NCI-H1105 treated with DMSO at 0.1 percent for 48 hours (cell line): ENCODE measurements at regions not wholly inside any gene's neighbourhood (a gene's known extent, or its start where the extent isn't known, plus 50 kb on each side); places are given as distances from the start of the nearest gene placed in this dataset.

Experiments used
- DNase-seq: peaks from one replicate; lab custom pipeline; 2025; lab: John Stamatoyannopoulos, UW

DNA sequence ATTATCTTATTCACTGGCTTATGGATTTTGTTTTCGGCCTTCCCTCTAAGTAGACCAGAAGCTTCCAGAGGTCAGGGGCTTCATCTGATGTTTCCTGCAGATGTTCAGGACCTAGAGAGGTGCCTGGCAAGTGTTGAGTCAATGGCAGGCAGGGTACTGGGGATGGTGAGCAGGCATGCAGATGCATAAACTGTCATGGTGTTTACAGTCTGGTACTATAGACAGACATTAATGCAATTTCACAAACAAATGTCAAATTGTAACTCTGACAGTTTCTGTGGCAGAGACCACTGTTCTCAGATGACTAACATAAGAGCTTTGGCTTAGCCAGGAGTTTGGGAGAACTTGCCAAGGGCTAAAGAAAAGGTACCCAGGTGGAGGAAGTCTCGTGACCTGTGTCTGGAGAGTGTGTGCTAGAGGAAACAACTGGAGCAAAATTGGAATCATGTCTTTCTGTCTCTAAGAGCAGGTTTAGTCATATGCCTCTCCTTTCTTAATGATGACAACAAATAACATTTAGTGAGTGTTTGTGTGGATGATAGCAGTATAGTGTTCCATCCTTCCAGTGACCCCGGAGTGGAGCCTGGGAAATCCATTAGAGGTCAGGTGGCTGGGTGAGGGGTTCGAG is 53.7 kb upstream of the TRAK1 start:
- no peak for DNase-seq

DNA sequence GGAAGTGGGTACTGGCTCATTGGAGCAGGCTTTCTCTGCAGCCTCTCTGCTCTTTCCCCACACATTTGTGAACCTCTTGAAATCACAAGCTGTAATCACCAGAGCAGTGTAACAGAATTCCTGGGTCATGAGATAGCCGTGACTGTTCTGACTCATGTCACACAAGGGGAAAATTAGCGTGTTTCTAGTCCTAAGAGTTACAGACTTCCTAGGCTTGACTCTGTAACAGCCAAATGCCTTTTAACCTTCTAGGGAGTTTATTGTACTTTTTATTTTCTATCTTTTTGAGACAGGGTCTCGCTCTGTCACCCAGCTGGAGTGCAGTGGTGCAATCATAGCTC is 54.7 kb upstream of the TRAK1 start:
- no peak for DNase-seq

DNA sequence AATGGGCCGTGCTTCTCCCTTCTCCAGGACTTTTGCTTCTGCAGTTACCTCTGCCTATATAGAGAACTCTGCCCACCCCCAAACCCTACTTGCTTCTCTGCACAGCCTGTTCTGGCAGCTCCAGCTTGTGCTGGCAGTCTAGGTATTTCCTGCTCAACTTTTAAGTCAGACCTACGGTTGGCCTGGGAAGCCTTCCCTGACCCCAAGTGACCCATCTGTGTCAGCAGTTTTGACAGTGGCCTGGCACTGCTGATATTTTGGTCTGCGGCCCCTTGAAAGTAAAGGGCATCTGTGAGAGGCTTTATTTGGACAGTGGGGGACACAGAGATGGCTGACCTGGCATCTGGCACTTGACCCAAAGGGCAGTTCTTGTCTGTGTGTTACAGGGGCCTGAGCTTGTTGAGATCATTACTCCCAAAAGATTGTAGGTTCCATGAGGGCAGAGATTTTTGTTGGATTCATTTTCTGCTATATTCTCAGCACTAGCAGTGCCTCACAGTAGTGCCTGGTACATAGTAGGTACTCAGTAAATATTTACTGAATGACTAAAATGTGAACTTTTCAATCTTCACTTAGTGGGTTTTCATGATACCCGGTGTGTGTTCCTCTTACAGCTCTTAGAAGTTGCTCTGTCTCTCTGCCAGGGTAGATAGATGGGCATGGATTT is 55.2 kb upstream of the TRAK1 start:
- DNase-seq: no peak

DNA sequence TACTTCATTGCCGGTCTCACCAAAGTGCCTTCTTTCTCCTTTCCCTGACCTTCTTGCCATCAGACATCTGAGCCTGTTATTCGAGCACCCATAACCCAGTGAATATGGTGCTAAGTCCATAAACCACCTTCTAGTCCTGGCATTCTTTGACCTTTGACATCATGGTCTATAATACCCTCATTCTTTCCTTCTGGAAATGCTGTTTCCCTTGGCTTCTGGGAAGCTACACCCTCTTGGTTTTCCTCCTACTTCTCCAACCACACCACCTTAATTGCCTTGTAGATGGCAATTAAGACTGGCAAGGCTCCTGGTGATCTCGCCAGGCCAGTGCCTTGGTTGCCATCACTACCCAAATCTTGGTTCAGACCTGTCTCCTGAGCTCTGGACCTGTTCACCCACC is 56.1 kb upstream of the TRAK1 start:
- no peak for DNase-seq

DNA sequence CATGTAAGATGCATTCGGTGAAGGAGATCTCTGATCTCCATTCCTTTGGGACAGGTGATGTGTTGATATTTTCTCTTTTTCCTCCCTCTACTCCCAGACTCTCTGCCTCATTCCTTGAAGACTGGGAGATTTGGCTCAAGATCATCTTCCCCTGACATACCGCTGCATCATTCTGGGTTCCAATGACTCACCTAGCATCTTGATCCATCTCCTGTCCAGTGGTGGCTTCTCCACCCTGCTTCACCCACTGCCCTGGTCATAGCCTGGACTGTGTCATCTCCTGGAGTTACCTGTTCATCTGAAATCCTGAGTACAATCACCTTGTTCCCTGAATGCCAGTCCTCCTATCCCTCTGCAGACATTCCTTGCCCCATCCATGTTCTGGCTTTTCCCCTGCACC is 57.4 kb upstream of the TRAK1 start:
- DNase-seq: no peak

DNA sequence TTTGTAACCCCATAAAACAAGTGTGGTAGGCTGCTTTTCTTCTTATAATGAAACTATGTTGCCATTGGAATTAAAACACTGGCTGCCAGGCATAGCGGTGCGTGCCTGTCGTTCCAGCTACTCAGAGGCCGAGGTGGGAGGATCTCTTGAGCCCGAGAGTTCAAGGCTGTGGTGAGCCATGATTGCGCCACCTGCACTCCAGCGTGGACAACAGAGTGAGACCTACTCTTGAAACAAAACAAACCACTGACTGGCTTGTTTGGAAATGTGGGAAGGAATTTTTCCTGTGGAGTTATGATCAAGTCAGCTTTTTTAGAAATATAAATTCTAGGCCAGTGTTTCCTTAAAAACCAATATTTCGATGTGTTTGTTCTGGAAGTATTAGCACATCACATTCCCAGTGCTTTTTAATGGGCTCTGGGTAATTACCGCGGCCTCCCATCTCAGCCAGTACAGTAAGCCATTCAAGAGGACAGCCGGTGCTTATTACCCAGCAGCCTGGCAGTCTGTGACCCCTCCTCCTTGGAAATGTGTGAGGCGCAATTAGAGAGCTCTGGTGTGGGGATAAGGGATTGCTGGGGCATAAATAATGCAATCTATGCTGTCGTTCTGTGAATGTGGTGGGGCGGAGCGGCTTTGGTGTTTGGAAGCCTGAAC is 58.3 kb upstream of the TRAK1 start:
- DNase-seq: peak; percentile 77

DNA sequence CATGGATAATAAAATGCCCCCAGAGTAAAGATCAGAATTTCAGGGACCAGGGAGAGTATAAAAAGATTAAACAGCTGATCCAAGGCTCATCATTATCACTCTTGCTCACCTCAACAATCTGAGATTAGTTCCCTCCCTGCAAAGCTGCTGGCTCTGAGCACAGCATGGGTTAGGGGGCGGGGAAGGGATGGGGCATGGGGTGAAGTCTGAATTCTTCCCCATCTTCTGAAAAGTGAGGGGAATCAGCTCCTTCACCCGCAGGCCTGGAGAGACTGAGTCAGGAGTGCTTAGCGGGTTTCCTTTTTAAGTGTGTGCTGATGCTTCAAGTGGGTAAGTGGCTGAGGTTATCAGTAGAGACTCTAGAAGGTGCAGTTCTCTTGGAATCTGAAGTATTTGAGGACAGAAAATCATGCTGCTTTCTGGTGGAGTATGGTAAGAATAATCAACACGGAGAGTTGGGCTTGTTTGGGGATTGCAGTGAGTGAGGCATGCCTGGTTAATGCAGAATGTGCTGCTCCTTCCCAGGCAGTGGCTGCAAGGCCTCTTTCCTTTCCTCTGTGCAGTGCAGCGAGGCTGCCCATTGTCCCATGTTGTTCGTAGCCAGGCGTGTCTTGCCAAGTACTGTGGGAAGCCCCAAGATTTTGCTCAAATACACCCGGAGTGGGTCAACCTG is 59.2 kb upstream of the TRAK1 start:
- no peak for DNase-seq

DNA sequence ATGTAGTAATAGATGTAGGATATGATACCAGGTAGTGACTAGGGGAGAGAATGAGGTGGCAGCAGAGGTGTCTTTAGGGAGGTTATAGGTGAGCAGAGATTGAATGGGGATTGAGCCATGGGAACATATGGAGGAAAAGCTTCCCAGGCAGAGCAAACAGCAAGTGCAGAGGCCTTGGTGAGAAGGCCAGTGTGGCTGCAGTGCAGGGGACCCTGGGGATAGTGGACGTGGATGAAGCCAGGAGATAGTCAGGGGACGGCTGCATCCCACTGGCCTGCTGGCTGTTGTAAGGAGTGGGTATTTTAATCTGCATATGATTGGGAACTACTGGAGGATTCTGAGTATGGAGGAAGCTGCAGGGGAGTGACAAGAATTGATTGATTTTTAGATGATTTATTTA is 62.7 kb upstream of the TRAK1 start:
- no peak for DNase-seq

DNA sequence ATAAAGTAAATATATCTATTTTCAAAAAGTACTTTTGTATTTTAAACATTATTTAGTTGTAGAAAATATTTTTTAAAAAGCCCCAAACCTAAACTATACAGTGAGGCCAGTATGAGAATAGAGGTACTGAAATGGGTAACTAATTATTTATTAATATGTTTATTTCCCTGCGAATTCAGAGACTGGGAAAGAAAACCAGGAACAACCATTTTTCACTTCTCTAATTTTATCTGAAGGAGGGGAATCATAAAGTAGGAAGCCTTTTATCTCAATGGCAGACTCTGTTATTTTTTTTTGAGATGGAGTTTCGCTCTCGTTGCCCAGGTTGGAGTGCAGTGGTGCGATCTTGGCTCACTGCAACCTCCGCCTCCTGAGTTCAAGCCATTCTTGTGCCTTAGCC is 63.6 kb upstream of the TRAK1 start:
- DNase-seq: no peak

DNA sequence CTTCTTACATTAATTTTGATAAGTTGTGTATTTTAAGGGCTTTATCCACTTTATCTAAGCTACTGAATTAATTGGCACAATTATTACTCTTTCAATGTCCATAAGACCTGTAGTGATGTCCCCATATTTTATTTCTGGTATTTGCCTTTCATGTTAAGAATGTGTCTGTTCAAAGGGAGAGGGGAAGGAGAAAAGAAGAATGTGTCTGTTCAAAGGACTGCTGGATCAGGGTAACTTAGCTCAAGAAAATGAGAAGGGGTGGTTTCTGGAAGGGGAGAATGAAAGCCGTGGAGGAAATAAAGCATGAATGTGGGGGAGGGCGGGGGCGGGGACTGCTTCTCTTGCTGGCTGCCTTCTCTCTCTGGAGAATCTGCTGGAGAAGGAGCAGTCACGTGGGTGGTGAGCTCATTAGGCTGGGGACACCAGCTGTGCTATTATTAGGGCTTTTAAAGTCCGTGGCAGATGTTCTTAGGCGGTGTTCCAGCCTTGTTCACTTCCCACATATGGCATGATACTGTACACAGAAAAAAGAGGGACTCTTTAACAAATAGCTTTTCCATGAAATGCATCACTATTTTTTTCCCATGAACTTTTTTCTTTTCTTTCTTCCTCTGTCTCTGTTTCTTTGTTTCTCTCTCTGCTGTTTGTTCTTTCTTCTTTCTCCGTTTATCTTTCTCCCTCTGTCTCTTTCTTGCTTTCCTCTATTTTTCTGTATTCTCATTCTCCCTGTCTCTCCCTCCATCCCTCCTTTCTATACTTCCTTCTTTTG is 63.7 kb upstream of the ULK4 start:
- DNase-seq: peak; percentile 83

DNA sequence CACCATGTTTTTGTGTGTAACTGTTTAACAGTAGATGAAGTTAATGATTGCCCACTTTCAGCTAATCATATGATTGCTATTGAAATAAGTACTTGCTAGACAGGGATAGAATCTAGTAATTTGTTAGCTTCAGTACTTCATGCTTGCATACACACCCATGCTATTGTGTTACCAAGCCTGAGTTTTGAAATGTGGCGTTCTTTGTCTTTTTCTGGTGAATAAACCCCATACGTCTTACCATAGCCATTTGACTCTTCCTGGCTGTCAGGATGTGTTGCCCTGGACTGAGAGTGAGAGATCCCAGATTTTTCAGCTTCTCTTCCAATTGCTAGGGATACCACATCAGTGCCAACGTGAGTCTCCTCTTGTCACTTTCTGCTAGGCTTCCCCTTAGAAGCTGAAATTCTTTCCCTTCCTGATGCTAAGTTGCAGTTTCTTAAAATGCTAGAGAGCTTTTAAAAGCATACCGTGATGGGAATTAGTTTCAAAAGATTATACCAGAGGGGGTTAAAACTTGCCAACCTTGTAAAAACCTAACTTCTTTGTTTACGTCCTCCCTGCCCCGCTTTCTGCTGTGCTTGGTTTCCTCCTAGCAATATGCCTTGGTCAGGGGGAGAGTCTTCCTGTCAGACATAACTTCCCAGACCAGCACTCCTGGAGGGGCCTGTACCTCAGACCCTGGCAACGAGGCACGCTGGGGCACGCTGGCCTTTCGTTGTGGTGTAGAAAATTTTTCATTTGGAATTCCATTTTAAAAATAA is 62.9 kb upstream of the ULK4 start:
- DNase-seq: no peak

DNA sequence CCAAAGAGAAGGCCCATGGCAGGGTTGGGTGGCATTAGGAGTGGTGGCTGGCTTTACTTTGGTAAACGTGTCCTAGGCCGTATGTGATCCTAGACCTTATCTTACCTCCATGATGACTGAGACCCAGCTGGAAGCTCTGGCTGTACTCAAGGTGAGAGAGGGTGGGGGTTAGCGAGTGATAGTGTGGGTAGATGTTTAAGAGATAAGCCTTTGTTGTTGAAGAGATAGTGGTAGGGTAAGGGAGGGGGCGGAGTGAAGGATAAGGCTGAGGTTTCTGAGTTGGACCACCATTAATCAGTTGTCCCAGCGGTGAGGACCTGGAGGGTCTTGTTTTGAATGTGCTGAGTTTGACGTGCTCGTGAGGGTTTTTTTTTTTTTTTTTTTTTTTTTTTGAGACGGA is 61.5 kb upstream of the ULK4 start:
- DNase-seq: no peak

DNA sequence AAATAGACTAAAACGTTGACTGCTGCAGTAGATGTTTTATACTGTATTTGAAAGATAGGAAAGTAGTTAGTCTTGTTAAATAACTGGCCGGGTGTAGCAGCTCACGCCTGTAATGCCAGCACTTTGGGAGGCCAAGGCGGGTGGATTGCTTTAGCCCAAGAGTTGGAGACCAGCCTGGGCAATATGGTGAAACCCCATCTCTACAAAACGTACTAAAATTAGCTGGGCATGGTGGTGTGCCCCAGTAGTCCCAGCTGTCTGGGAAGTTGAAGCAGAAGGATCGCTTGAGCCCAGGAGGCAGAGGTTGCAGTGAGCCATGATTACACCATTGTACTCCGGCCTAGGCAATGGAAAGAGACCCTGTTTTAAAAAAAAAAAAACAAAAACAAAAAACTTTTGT is 60.5 kb upstream of the ULK4 start:
- no peak for DNase-seq

DNA sequence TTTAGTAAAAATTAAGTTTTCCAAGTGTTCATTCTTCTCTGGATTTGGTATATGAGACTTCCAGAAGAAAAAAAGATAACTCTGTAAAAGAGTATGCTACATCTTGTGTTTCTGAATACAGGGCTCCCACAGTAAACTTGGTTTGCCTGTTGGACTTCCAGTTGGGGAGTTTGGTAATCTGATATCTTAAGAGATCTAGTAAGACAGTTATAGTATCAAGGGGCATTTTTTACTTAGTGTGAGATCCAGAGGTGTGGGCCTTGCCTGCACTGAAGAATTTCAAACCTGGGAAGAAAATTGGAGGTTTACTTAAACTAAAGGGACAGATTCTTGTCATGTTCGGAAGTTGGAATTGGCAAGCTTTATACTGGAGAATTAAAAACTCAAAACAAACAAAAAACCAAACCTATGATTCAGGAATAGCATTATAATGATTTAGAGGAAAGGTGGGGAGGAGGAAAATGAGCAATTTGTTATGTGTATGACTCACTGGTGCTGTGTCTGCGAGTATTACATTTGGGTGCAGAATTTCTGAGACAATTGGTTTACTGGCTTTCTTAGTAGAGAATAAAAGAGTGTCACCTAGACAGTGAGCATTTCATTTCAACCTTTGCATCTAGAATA is 58.9 kb upstream of the ULK4 start:
- no peak for DNase-seq

DNA sequence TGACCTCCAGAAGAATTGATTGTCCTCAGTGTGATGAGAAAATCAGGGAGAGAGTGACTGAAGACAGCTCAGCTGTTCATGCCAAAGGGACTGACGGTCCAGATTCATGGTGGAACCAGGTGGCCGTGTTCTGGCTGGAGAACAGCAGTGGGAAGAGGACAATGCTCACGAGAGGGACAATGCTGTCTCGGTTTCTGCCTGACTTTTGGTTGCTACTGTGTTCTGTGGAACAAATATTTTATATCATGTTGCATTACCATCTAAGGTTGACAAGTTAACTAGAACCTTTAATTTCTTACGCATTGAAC is 58.0 kb upstream of the ULK4 start:
- DNase-seq: no peak

DNA sequence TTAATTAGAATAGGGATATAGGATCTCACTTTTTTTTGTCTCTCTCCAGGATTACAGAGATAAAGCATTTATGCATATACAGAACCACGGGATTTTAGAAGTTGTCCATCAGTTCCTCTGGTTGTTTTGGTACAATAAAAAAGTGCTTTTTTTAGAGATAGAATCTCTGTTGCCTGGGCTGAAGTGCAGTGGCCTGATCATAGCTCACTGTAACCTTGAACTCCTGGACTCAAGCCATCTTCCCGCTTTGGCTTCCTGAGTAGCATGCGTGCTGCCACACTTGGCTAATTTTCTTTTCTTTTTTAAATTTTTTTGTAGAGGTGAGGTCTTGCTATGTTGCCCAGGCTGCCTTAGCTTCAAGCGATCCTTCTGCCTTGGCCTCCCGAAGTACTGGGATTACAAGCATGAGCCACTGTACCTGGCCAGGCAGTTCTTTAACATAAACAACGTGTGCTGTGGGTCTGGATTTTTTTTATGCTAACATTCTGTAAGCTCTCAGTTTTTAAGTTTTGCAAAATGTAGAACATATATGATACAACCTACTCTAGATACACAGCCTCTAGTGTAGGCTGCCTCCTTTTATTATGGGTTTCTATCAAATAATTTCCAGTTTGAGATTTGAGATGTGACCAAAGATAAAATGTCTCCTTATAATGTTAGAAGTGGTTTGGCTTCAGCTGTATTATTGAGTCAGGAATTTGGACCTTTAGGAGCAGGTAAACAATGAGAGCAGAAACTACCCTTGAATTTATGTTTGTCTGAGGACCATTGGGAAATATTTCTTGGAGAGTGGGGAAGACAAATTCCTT is 57.4 kb upstream of the ULK4 start:
- DNase-seq: no peak

DNA sequence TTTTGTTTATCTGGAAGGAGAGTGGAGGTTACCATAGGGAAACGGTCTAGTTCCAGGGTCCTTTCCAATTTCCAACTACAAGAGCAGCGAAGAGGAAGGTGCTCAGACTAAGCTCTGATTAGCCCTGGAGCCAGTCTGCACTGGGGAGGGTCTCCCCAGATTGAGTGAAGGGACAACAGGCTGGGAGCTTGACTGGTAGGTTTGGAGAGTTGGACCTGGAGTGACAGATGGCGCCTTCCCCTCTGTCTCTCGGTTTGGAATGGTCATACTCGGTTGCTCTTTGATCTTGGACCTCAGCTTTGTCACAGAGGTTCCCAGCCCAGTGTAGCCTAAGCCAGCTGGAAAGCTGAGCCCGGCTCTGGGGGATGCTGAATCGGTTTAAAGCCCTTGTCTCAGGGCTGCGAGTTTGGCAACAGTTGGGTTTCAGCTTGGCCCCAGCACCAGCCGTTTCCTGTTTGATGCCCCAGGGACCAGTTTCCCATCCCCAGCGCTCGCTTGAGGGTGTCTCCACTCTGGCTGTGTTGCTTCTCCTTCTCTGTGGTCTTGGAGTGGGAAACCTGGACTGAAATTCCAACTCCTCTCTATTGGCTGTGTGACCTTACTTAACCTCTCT is 53.1 kb upstream of the ULK4 start:
- DNase-seq: no peak

DNA sequence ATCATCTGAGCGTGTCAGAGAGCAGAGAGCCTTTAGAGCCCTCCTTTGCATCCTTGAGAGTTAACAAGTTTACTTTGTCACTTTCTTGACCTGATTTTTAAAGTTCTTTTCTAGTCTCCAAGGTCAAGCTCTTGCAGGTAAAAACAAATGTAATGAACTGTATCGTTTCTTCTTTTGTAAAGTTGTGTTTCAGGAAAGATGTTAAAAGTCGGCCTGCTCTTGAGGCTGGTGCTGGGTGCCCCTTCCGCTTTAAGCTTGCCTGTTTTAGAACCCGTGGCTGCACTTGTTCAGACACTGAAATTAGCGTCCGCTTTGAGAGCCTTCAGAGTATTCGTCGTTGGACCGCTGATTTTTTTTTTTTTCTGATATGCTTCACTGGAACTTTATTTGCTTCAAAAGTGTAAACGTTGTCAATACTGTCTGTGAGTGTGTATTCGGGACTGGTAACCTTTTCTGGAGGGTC is 52.6 kb upstream of the ULK4 start:
- DNase-seq: no peak

DNA sequence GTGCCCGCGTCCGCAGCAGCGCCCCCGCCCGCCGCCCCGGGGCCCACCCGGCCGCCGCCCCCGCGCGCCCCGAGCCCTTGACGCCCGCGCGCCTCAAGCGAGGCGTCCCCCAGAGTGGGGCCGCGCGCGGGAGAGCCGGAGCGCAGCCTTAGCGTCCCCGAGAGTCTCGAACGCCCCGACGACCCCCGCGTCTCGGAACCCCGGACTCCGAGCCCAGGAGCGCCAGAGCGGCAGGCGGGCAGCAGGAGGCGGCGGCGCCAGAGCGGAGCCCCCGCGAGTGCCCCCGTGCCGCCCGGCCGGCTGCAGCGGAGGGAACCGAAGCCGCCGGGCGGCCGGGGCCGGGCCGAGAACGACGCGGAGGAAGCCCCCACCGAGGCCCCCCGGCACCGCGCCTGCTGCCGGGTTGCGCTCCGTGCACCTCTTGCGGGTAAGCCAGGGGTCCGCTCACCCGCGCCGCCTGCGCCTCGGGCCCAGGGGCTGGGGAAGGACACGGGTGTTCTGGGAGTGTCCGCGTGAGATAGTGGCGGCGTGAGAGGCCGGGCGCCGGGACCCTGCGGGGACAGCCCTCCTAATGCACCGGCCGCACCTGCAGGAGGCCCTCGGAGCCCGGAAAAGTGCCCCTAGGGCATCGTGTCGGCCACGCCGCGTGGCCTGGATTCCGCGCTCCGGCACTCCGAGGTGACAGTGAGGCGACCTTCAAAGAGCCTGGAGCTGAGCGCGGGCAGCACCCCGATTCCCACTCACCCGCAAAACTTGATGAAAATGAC is 52.0 kb upstream of the ULK4 start:
- no peak for DNase-seq
